ENCODE measurements at regions not wholly inside any gene's neighbourhood (a gene's known extent, or its start where the extent isn't known, plus 50 kb on each side); places are given as distances from the start of the nearest gene placed in this dataset.

- no peak for TF ChIP-seq CTCF (IDR thresholded peaks at IDR 0.05)
- no peak for TF ChIP-seq POLR2A (IDR thresholded peaks at IDR 0.05)
- no peak for TF ChIP-seq EP300 (IDR thresholded peaks at IDR 0.05)
These were observed 120.4 kb upstream of the RAB11FIP2 start for GRCh38 chr10:118167056-118167700.
